Neural progenitor cell (in vitro differentiated cells): ENCODE measurements at regions not wholly inside any gene's neighbourhood (a gene's known extent, or its start where the extent isn't known, plus 50 kb on each side); places are given as distances from the start of the nearest gene placed in this dataset.

Experiments used
- CTCF ChIP-seq: fragments of 200-600 bp; sonication (generic); IDR thresholded peaks from 2 replicates; pipeline ENCODE4 v1.5.1; 2017; ENCODE audit warnings: antibody characterized with exemption, mild to moderate bottlenecking
- EZH2phosphoT487 ChIP-seq: fragments of 200-600 bp; sonication (generic); IDR thresholded peaks from 2 replicates; pipeline ENCODE4 v1.6.1; 2017; ENCODE audit warnings: antibody characterized with exemption

GRCh38 chr16:85209526-85210121 lies 97.4 kb upstream of the CIBAR2 start:
- TF ChIP-seq CTCF (no peak), EZH2phosphoT487 (no peak)
